Upper lobe of right lung (tissue), 1 donor: ENCODE measurements at regions not wholly inside any gene's neighbourhood (a gene's known extent, or its start where the extent isn't known, plus 50 kb on each side); places are given as distances from the start of the nearest gene placed in this dataset.

ENCODE experiments used
- ATAC-seq: fragments of 200-7000 bp; cut with Tn5 transposase; one replicate; pipeline ENCODE4 v1.9.1; 2020; ENCODE audit warnings: mild to moderate bottlenecking, moderate library complexity
- DNase-seq: peaks from one replicate; pipeline ENCODE4 v3.0.0-alpha.2; 2020
- H3K27ac ChIP-seq: fragments of 200-600 bp; one replicate; pipeline ENCODE4 v1.8.0; 2022
- H3K27me3 ChIP-seq: fragments of 200-600 bp; one replicate; pipeline ENCODE4 v1.8.0; 2022; ENCODE audit warnings: mild to moderate bottlenecking
- H3K36me3 ChIP-seq: fragments of 200-600 bp; one replicate; pipeline ENCODE4 v1.8.0; 2022
- H3K4me1 ChIP-seq: fragments of 200-600 bp; one replicate; pipeline ENCODE4 v1.8.0; 2022
- H3K4me3 ChIP-seq: fragments of 200-600 bp; one replicate; pipeline ENCODE4 v1.8.0; 2022; ENCODE audit warnings: mild to moderate bottlenecking
- H3K9me3 ChIP-seq: fragments of 200-600 bp; one replicate; pipeline ENCODE4 v1.8.0; 2022
- intact Hi-C: fragments of 100-400 bp; cut with DNase I; formaldehyde crosslinking; loops from one replicate; pipeline ENCODE4 v1.11.0; 2022
- TF ChIP-seq, protein P1 (sequence below): fragments of 200-600 bp; IDR thresholded peaks from one replicate; pipeline ENCODE4 v1.8.0; 2022; ENCODE audit warnings: antibody characterized with exemption
- donor health status: DM: no; HTN: yes; CAD: no; lungs with severe emphysema.

DNA sequence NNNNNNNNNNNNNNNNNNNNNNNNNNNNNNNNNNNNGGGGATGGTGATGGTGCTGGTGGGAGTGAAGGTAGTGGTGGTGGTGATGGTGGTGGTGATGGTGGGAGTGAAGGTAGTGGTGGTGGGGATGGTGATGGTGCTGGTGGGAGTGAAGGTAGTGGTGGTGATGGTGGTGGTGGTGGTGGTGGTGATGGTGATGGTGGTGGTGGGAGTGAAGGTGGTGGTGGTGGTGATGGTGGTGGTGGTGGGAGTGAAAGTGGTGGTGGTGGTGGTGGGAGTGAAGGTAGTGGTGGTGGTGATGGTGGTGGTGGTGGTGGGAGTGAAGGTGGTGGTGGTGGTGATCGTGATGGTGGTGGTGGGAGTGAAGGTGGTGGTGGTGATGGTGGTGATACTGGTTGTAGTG, 93.6 kb downstream of the CRYAA start:
- ATAC-seq: peak; percentile 79
- intact Hi-C loops: no loop called here

More for the DNA sequence above, 93.6 kb downstream of the CRYAA start:
- H3K36me3 ChIP-seq: no peaks in the 10 kb centered on the region
- no peaks in the 10 kb centered on the region for H3K9me3 ChIP-seq
- H3K4me3 ChIP-seq: no peak overlapping the region
- no peak overlapping the region for H3K27ac ChIP-seq
- no peaks in the 10 kb centered on the region for H3K4me1 ChIP-seq
- DNase-seq: peak; percentile 46
- no peaks in the 10 kb centered on the region for H3K27me3 ChIP-seq
- TF ChIP-seq, protein P1, sequence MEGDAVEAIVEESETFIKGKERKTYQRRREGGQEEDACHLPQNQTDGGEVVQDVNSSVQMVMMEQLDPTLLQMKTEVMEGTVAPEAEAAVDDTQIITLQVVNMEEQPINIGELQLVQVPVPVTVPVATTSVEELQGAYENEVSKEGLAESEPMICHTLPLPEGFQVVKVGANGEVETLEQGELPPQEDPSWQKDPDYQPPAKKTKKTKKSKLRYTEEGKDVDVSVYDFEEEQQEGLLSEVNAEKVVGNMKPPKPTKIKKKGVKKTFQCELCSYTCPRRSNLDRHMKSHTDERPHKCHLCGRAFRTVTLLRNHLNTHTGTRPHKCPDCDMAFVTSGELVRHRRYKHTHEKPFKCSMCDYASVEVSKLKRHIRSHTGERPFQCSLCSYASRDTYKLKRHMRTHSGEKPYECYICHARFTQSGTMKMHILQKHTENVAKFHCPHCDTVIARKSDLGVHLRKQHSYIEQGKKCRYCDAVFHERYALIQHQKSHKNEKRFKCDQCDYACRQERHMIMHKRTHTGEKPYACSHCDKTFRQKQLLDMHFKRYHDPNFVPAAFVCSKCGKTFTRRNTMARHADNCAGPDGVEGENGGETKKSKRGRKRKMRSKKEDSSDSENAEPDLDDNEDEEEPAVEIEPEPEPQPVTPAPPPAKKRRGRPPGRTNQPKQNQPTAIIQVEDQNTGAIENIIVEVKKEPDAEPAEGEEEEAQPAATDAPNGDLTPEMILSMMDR: no peak
